GM18909 (cell line): ENCODE measurements at regions not wholly inside any gene's neighbourhood (a gene's known extent, or its start where the extent isn't known, plus 50 kb on each side); places are given as distances from the start of the nearest gene placed in this dataset.

Source experiments
- ATAC-seq: cut with Tn5 transposase; IDR thresholded peaks from one replicate; pipeline ENCODE4 v1.9.1; 2021; ENCODE audit warnings: mild to moderate bottlenecking; ENCODE audit not compliant: unreplicated experiment, poor library complexity

DNA sequence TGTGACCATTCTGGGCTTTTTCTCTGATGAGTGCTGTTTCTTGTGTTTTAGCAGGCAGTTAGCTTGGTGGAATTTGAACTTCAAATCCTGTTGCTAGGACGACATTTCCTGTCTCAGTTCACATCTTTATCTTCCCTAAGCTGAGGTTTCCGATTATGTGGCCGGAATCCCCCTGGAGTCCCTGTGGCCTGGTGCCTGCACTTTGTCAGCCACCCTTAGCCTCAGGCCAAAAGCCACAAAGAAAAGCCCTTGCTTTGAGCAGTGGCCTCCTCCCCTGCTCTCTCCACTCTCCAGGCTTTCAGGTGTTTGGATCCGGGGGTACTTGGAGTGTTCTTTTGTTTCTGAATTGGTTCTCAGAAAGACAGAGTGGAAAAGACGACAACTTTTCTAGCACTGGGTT, 59.9 kb upstream of the PMEPA1 start:
- ATAC-seq = no peak

GRCh38 chr20:57768519-57768918, 58.7 kb upstream of the PMEPA1 start:
- no peak for ATAC-seq

- ATAC-seq = no peak
Observed at GRCh38 chr20:57767441-57767840, 57.6 kb upstream of the PMEPA1 start.

GRCh38 chr20:57763235-57763595, 53.4 kb upstream of the PMEPA1 start:
- ATAC-seq = no peak

DNA sequence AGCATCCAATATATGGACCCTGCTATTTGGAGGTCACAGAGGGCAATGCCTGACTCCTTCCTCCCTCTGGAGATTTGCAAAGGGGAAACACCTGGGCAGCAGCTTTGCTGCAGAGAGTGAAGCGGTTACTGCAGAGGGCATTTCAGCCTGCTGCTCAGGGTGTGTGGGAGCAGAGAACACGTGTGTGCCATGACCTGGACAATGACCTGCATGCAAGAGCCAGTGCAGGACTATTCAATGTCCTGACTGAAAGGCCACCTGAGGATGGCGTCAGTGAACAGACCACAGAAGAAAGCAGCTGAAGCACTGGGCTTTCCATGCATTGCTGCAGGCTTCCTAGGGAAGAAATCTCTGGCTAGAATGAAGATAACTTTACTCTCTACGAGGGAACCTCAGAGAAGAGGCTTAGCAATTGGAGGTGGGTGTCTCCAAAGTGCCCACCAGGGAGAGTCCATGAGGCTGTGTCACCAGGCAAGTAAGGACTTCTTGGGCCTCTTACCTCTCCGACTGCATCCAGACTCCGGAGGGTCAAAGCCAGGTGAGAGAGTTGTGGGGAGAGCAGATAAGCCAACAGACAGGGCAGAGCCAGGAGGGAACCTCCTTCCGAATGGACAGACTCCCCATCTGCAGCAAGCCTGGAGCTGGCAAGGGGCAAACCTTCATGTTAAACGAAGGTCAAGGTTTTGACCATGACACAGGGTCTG, 52.9 kb upstream of the PMEPA1 start:
- no peak for ATAC-seq

DNA sequence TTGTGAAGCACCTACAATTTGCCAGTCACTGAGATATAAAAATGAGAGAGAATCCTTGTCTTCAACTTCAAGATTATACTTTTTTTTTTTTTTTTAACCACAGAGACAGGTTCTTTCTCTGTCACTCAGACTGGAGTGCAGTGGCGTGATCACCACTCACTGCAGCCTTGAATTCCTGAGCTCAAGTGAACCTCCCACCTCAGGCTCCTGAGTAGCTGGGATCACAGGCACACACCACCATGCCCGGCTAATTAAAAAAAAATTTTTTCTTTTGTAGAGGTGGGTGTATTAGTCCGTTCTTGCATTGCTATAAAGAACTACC, 51.6 kb upstream of the PMEPA1 start:
- ATAC-seq = no peak

DNA sequence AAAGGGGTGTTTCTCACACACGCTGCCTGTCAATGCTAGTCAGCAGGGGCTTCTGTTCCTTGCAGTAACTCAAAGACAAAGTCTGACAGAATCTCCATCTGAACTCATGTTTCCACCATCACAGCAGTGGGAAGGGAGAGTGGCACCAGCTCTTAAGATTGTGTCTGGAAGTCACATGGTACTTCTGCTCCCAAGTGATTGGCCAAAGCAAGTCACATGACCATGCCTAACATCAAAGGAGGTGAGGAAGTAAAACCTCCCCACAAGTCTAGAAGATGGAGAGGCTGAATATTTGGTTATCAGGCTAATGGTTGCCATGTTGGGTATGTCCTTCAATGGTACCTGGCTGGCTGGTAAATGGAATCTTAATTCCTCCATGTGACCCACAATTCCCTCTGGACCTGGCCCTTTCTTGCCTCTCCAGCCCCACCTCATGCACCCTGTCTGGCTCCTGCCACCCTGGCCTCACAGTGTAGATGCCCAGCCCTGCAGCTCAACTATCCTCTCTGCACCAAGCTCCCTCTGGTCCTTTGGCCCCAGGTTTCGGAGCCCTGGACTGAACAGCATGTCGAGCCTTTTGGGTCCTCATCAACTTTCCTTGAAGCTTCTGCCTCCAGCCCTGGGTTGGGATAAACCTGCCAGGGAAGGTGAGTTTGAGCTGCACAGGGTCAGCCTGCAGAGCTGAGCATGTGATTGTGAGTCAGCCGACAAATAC, 51.0 kb upstream of the PMEPA1 start:
- no peak for ATAC-seq

GRCh38 chr20:57759724-57760123, 49.9 kb upstream of the PMEPA1 start:
- no peak for ATAC-seq
